Neural progenitor cell (in vitro differentiated cells): ENCODE measurements at regions not wholly inside any gene's neighbourhood (a gene's known extent, or its start where the extent isn't known, plus 50 kb on each side); places are given as distances from the start of the nearest gene placed in this dataset.

Experiments
- DNase-seq: peaks from one replicate; pipeline ENCODE4 v3.0.0-alpha.2; 2016; ENCODE audit warnings: low spot score
- H2AFZ ChIP-seq: fragments of 200-600 bp; sonication (generic); replicated peaks from 2 replicates; pipeline ENCODE4 v1.6.1; 2016; ENCODE audit warnings: antibody characterized with exemption
- H3F3A ChIP-seq: fragments of 200-600 bp; sonication (generic); 2 replicates; pipeline ENCODE4 v1.6.1; 2016; ENCODE audit warnings: antibody characterized with exemption, low read depth
- H3K27ac ChIP-seq: fragments of 200-600 bp; sonication (generic); 2 replicates; pipeline ENCODE4 v1.5.1; 2016; ENCODE audit warnings: mild to moderate bottlenecking
- H3K27me3 ChIP-seq: fragments of 200-600 bp; sonication (generic); 2 replicates; pipeline ENCODE4 v1.6.1; 2016; ENCODE audit warnings: mild to moderate bottlenecking, moderate library complexity
- H3K36me3 ChIP-seq: fragments of 200-600 bp; sonication (generic); 2 replicates; pipeline ENCODE4 v1.5.1; 2016
- H3K4me1 ChIP-seq: fragments of 200-600 bp; sonication (generic); 2 replicates; pipeline ENCODE4 v1.6.1; 2016; ENCODE audit warnings: mixed run types
- H3K4me2 ChIP-seq: fragments of 200-600 bp; sonication (generic); 2 replicates; pipeline ENCODE4 v1.6.1; 2016
- H3K4me3 ChIP-seq: fragments of 200-600 bp; sonication (generic); 2 replicates; pipeline ENCODE4 v1.5.1; 2016
- H3K79me2 ChIP-seq: fragments of 200-600 bp; sonication (generic); 2 replicates; pipeline ENCODE4 v1.6.1; 2016; ENCODE audit warnings: low read depth
- H3K9ac ChIP-seq: fragments of 200-600 bp; sonication (generic); 2 replicates; pipeline ENCODE4 v1.6.1; 2016
- H3K9me3 ChIP-seq: fragments of 200-600 bp; sonication (generic); 2 replicates; pipeline ENCODE4 v1.5.1; 2016; ENCODE audit warnings: low read depth
- H4K20me1 ChIP-seq: fragments of 200-600 bp; sonication (generic); 2 replicates; pipeline ENCODE4 v1.6.1; 2016; ENCODE audit warnings: low read depth
- H3K27ac Mint-ChIP-seq: 3 replicates; pipeline ENCODE4 v1.8.0; 2021; ENCODE audit warnings: mixed read lengths
- H3K27me3 Mint-ChIP-seq: 2 replicates; pipeline ENCODE4 v1.8.0; 2022; ENCODE audit warnings: low read depth, mild to moderate bottlenecking, inconsistent platforms, moderate library complexity, mixed read lengths; ENCODE audit not compliant: insufficient read depth
- H3K36me3 Mint-ChIP-seq: 3 replicates; pipeline ENCODE4 v1.8.0; 2021; ENCODE audit warnings: mixed read lengths
- H3K4me1 Mint-ChIP-seq: 3 replicates; pipeline ENCODE4 v1.8.0; 2021; ENCODE audit warnings: mixed read lengths
- H3K4me3 Mint-ChIP-seq: 3 replicates; pipeline ENCODE4 v1.8.0; 2021; ENCODE audit warnings: mild to moderate bottlenecking, moderate library complexity, mixed read lengths
- H3K9me3 Mint-ChIP-seq: 3 replicates; pipeline ENCODE4 v1.8.0; 2020; ENCODE audit warnings: mixed read lengths
- EZH2 ChIP-seq: fragments of 200-600 bp; sonication (generic); IDR thresholded peaks from 2 replicates; pipeline ENCODE4 v1.6.1; 2017; ENCODE audit warnings: antibody characterized with exemption, mild to moderate bottlenecking, moderate library complexity
- EZH2phosphoT487 ChIP-seq: fragments of 200-600 bp; sonication (generic); IDR thresholded peaks from 2 replicates; pipeline ENCODE4 v1.6.1; 2017; ENCODE audit warnings: antibody characterized with exemption
- TF ChIP-seq, protein P1 (sequence below): fragments of 200-600 bp; sonication (generic); IDR thresholded peaks from 2 replicates; pipeline ENCODE4 v1.5.1; 2017; ENCODE audit warnings: antibody characterized with exemption, mild to moderate bottlenecking

DNA sequence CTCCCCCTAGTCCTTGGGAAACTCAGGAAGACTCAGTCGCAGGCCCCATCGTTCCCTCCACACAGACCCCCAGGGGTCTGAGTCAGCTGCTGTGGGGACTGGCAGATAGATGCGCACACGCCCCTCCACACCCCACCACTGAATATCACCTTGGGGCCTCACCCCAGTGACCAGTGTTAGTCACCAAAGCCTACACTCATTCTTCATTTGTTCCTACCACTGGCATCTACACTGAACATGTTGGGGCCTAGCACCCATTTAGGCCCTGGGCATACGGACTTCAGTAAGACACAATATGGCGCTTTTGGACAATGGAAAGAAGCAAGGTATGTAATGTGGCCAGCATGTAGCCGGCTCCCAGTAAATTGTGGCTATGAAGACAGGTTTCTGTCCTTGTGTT is 154.1 kb upstream of the PJA1 start:
- H3K4me1 Mint-ChIP-seq = peaks cover 38% of the 10 kb centered on the region
- H3K9me3 Mint-ChIP-seq = no peaks in the 10 kb centered on the region
- no peaks in the 10 kb centered on the region for H3K36me3 Mint-ChIP-seq

DNA sequence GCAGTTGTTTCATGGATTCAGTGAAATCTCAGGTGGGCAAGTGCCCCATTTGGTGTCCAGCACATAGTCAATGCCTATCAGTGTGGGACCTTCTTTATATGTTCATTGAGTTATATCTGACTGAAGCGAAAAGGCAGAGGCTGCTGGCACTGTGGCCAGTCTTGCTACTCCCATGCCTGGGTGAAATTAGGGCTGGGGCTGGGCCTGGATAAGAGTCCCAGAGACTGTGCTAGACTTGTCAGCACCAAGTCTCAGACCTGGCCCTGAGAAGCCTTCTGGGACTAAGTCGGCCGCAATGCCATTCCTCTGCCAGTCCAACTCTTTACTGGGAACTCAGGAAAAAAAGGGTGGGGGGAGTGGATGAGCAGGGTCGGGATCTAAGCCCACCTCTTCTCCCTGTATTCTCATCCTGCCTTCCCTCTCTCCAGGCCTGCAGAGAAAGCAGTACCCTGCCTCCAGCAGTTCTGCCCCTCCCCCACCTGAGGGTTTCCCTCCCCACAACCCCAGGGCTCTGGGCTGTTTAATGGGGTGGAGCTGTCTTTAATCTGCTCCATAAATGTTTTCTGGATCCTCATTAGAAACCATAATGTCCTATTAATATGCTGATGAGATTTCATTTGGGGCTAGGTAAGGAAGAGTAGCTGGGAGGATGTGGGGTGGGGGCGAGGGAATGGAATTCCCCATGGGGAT is 153.5 kb upstream of the PJA1 start:
- Histone ChIP-seq H3K79me2 (no peaks in the 10 kb centered on the region), H3K4me2 (no peak overlapping the region), H3F3A (no peaks in the 10 kb centered on the region), H3K9me3 (no peaks in the 10 kb centered on the region), H3K9ac (no peak overlapping the region), H4K20me1 (no peaks in the 10 kb centered on the region), H3K27me3 (no peaks in the 10 kb centered on the region), H3K36me3 (no peaks in the 10 kb centered on the region), H2AFZ (no peak overlapping the region), H3K4me1 (peaks cover 28% of the 10 kb centered on the region), H3K4me3 (no peak overlapping the region), H3K27ac (no peak overlapping the region)
- TF ChIP-seq, protein P1, sequence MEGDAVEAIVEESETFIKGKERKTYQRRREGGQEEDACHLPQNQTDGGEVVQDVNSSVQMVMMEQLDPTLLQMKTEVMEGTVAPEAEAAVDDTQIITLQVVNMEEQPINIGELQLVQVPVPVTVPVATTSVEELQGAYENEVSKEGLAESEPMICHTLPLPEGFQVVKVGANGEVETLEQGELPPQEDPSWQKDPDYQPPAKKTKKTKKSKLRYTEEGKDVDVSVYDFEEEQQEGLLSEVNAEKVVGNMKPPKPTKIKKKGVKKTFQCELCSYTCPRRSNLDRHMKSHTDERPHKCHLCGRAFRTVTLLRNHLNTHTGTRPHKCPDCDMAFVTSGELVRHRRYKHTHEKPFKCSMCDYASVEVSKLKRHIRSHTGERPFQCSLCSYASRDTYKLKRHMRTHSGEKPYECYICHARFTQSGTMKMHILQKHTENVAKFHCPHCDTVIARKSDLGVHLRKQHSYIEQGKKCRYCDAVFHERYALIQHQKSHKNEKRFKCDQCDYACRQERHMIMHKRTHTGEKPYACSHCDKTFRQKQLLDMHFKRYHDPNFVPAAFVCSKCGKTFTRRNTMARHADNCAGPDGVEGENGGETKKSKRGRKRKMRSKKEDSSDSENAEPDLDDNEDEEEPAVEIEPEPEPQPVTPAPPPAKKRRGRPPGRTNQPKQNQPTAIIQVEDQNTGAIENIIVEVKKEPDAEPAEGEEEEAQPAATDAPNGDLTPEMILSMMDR = no peak
- TF ChIP-seq EZH2 (no peak), EZH2phosphoT487 (no peak)
- DNase-seq = no peak
- Mint-ChIP-seq H3K4me3 (no peak overlapping the region), H3K36me3 (no peaks in the 10 kb centered on the region), H3K4me1 (peaks cover 37% of the 10 kb centered on the region), H3K9me3 (no peaks in the 10 kb centered on the region), H3K27me3 (peaks cover 12% of the 10 kb centered on the region), H3K27ac (no peak overlapping the region)

More for the DNA sequence above, 154.1 kb upstream of the PJA1 start:
- H3F3A ChIP-seq = no peaks in the 10 kb centered on the region
- H3K27ac Mint-ChIP-seq = no peak overlapping the region
- H3K27me3 ChIP-seq = no peaks in the 10 kb centered on the region
- no peaks in the 10 kb centered on the region for H3K79me2 ChIP-seq
- H3K27me3 Mint-ChIP-seq = peaks cover 12% of the 10 kb centered on the region
- no peak overlapping the region for H3K27ac ChIP-seq
- H3K4me3 Mint-ChIP-seq = no peak overlapping the region
- TF ChIP-seq EZH2 (no peak), EZH2phosphoT487 (no peak)
- TF ChIP-seq, protein P1 = no peak
- no peaks in the 10 kb centered on the region for H3K9me3 ChIP-seq
- no peak overlapping the region for H2AFZ ChIP-seq
- no peaks in the 10 kb centered on the region for H4K20me1 ChIP-seq
- no peak for DNase-seq
- peaks cover 25% of the 10 kb centered on the region for H3K4me1 ChIP-seq
- H3K9ac ChIP-seq = no peak overlapping the region
- no peak overlapping the region for H3K4me2 ChIP-seq
- H3K4me3 ChIP-seq = no peak overlapping the region
- H3K36me3 ChIP-seq = no peaks in the 10 kb centered on the region

GRCh38 chrX:69317721-69318120 is 152.5 kb upstream of the PJA1 start:
- no peak overlapping the region for H2AFZ ChIP-seq
- no peak for DNase-seq
- H3K4me1 ChIP-seq = peaks cover 32% of the 10 kb centered on the region
- H4K20me1 ChIP-seq = no peaks in the 10 kb centered on the region
- H3K36me3 Mint-ChIP-seq = no peaks in the 10 kb centered on the region
- no peak for TF ChIP-seq EZH2phosphoT487
- TF ChIP-seq, protein P1 = no peak
- no peak for TF ChIP-seq EZH2
- H3K27me3 Mint-ChIP-seq = peaks cover 9% of the 10 kb centered on the region
- H3K4me1 Mint-ChIP-seq = peaks cover 43% of the 10 kb centered on the region
- H3K27ac ChIP-seq = no peak overlapping the region
- no peaks in the 10 kb centered on the region for H3K9me3 ChIP-seq
- H3K79me2 ChIP-seq = no peaks in the 10 kb centered on the region
- no peak overlapping the region for H3K4me3 ChIP-seq
- H3K4me2 ChIP-seq = no peak overlapping the region
- no peaks in the 10 kb centered on the region for H3F3A ChIP-seq
- no peaks in the 10 kb centered on the region for H3K9me3 Mint-ChIP-seq
- no peaks in the 10 kb centered on the region for H3K27me3 ChIP-seq
- no peaks in the 10 kb centered on the region for H3K36me3 ChIP-seq
- H3K4me3 Mint-ChIP-seq = no peak overlapping the region
- H3K27ac Mint-ChIP-seq = no peak overlapping the region
- H3K9ac ChIP-seq = no peak overlapping the region
